ENCODE measurements at regions not wholly inside any gene's neighbourhood (a gene's known extent, or its start where the extent isn't known, plus 50 kb on each side); places are given as distances from the start of the nearest gene placed in this dataset.

- H3K4me1 ChIP-seq (replicated peaks; ENCODE audit: insufficient read depth), result no peaks in the 10 kb centered on the region
- no peak overlapping the region for H3K4me3 ChIP-seq
- H4K20me1 ChIP-seq (ENCODE audit: insufficient read depth), result no peaks in the 10 kb centered on the region
- H3F3A ChIP-seq (ENCODE audit: insufficient read depth, low read depth), result no peaks in the 10 kb centered on the region
- POLR2A ChIA-PET (ENCODE audit: unreplicated experiment), result no interaction called here
- H3K27me3 ChIP-seq (ENCODE audit: insufficient read depth, low read depth), result no peaks in the 10 kb centered on the region
- no peak for DNase-seq
- CTCF ChIA-PET, result interaction anchor here (0.7 kb wide), 1 partner anchor 69 kb away, joined by 3 read pairs; no protein-coding TSS in a partner anchor
- H3K79me2 ChIP-seq (ENCODE audit: low read depth), result no peaks in the 10 kb centered on the region
- no peaks in the 10 kb centered on the region for H3K9me2 ChIP-seq (ENCODE audit: insufficient read depth)
- BruUV-seq (replicated peaks), result no TSS peak
- H3K27ac ChIP-seq, result no peak overlapping the region
- 0 out of 2 replicates have a peak, but pooled peaks cover 3% of the 10 kb centered on the region for H3K9me3 ChIP-seq (ENCODE audit: insufficient read depth, low read depth)
- intact Hi-C loops (cut with micrococcal nuclease; ENCODE audit: unreplicated experiment), result no loop called here
- no peak overlapping the region for H3K4me2 ChIP-seq
- no peak for TF ChIP-seq EZH2 (IDR thresholded peaks at IDR 0.05; ENCODE audit: low read depth)
- no peak for TF ChIP-seq CTCF (conservative IDR thresholded peaks at IDR 0.05)
- no peak overlapping the region for H2AFZ ChIP-seq
- no peaks in the 10 kb centered on the region for H3K36me3 ChIP-seq (ENCODE audit: low read depth)
These were observed 348.1 kb upstream of the NRXN1 start for GRCh38 chr2:51379997-51380396.

- POLR2A ChIA-PET (ENCODE audit: unreplicated experiment), result no interaction called here
- no peaks in the 10 kb centered on the region for H3K36me3 ChIP-seq (ENCODE audit: low read depth)
- no TSS peak for BruUV-seq (replicated peaks)
- no peaks in the 10 kb centered on the region for H3K79me2 ChIP-seq (ENCODE audit: low read depth)
- H2AFZ ChIP-seq, result no peak overlapping the region
- CTCF ChIA-PET, result no interaction called here
- H3K27ac ChIP-seq, result no peak overlapping the region
- H3K4me3 ChIP-seq, result no peak overlapping the region
- intact Hi-C loops (cut with micrococcal nuclease; ENCODE audit: unreplicated experiment), result no loop called here
- no peak overlapping the region for H3K4me2 ChIP-seq
- no peaks in the 10 kb centered on the region for H3K9me3 ChIP-seq (ENCODE audit: insufficient read depth, low read depth)
- H3F3A ChIP-seq (ENCODE audit: insufficient read depth, low read depth), result no peaks in the 10 kb centered on the region
- TF ChIP-seq CTCF (conservative IDR thresholded peaks at IDR 0.05) (no peak), EZH2 (IDR thresholded peaks at IDR 0.05; ENCODE audit: low read depth) (no peak)
- no peak for DNase-seq
- no peaks in the 10 kb centered on the region for H3K27me3 ChIP-seq (ENCODE audit: insufficient read depth, low read depth)
- H4K20me1 ChIP-seq (ENCODE audit: insufficient read depth), result no peaks in the 10 kb centered on the region
- H3K4me1 ChIP-seq (replicated peaks; ENCODE audit: insufficient read depth), result no peaks in the 10 kb centered on the region
- 0 out of 2 replicates have a peak, but pooled peaks cover 3% of the 10 kb centered on the region for H3K9me2 ChIP-seq (ENCODE audit: insufficient read depth)
These were observed 336.3 kb upstream of the NRXN1 start for GRCh38 chr2:51368250-51368649.

- Histone ChIP-seq H3K4me1 (replicated peaks; ENCODE audit: insufficient read depth) (no peaks in the 10 kb centered on the region), H3K4me2 (no peak overlapping the region), H3K27ac (no peak overlapping the region), H3F3A (ENCODE audit: insufficient read depth, low read depth) (no peaks in the 10 kb centered on the region), H3K79me2 (ENCODE audit: low read depth) (no peaks in the 10 kb centered on the region), H3K36me3 (ENCODE audit: low read depth) (no peaks in the 10 kb centered on the region), H3K9me3 (ENCODE audit: insufficient read depth, low read depth) (no peaks in the 10 kb centered on the region), H3K4me3 (no peak overlapping the region), H4K20me1 (ENCODE audit: insufficient read depth) (no peaks in the 10 kb centered on the region), H3K9me2 (ENCODE audit: insufficient read depth) (no peaks in the 10 kb centered on the region), H3K27me3 (ENCODE audit: insufficient read depth, low read depth) (no peaks in the 10 kb centered on the region), H2AFZ (no peak overlapping the region)
- POLR2A ChIA-PET (ENCODE audit: unreplicated experiment), result no interaction called here
- no peak for DNase-seq
- intact Hi-C loops (cut with micrococcal nuclease; ENCODE audit: unreplicated experiment), result no loop called here
- no TSS peak for BruUV-seq (replicated peaks)
- CTCF ChIA-PET, result no interaction called here
- no peak for TF ChIP-seq CTCF (conservative IDR thresholded peaks at IDR 0.05)
- TF ChIP-seq EZH2 (IDR thresholded peaks at IDR 0.05; ENCODE audit: low read depth), result no peak
These were observed 318.2 kb upstream of the NRXN1 start for GRCh38 chr2:51350100-51350499.

Measured in PC-9 (cell line).